ENCODE measurements at regions not wholly inside any gene's neighbourhood (a gene's known extent, or its start where the extent isn't known, plus 50 kb on each side); places are given as distances from the start of the nearest gene placed in this dataset.

GRCh38 chr3:26525013-26525412 is 97.6 kb upstream of the LRRC3B start:
- no peak for DNase-seq (ENCODE audit: low read depth)

DNA sequence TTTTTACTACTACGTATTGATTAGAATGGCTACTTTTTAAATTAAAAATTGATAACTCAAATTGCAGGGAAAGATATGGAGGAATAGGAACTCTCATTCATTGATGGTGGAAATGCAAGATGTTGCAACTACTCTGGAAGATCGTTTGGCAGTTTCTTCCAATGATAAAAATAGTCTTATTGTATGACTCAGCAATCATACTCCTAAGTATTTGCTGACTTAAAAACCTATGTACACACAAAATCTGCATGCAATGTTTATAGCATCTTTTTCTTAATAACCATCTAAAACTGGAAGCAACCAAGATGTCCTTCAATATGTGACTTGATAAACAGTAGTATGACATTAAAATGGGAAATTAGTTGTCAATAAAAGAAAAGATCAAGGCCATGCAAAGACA is 87.4 kb upstream of the LRRC3B start:
- DNase-seq (ENCODE audit: low read depth), result no peak

DNA sequence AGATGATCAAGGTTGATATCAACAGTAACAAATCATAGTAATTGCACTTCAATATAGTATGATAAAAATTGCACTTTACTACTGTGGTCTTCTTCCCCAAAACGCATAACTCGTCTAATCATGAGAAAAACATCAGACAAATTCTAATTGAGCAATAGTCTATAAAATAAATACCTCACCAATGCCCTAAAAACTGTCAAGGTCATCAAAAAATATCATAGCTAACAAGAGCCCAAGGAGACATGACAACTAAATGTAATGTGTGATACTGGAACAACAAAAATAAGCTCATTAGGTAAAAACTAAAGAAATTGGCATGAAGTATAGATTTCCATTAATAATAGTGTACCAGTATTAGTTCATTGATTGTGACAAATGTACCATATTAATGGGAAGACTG is 85.6 kb upstream of the LRRC3B start:
- DNase-seq (ENCODE audit: low read depth), result no peak

DNA sequence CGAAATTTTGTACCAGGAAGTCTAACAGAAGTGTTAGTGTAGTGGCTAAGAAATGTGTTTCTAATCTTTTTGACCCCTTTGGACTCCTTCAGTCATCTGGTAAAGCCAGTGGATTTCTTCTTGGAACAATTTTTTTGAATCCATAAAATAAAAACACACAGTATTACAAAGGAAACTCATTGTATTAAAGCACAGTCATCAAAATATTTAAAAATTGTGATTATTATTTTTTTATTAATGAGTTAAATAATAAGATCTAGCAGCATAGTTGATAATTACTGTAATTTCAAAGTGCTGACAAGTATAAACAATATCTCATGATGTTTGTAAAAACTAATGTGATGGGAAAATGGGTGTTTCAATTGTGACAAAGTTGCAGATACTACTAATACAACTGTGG is 72.2 kb upstream of the LRRC3B start:
- no peak for DNase-seq (ENCODE audit: low read depth)

DNA sequence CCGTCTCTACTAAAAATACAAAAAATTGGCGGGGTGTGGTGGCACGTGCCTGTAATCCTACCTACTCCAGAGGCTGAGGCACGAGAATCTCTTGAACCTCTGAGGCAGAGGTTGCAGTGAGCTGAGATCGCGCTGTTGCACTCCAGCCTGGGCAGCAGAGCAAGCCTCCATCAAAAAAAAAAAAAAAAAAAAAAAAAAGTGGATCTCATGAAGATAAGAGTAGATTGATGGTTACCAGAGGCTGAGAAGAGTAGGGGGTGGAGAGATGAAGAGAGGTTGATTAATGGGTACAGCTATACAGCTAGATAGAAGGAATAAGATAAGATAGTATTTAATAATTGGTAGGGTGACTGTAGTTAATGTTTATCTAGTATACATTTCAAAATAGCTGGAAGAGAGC is 65.9 kb upstream of the LRRC3B start:
- DNase-seq (ENCODE audit: low read depth), result no peak

GRCh38 chr3:26558257-26558656 is 64.3 kb upstream of the LRRC3B start:
- no peak for DNase-seq (ENCODE audit: low read depth)

- DNase-seq (ENCODE audit: low read depth), result no peak
Measured at GRCh38 chr3:26559227-26559626, 63.3 kb upstream of the LRRC3B start.

DNA sequence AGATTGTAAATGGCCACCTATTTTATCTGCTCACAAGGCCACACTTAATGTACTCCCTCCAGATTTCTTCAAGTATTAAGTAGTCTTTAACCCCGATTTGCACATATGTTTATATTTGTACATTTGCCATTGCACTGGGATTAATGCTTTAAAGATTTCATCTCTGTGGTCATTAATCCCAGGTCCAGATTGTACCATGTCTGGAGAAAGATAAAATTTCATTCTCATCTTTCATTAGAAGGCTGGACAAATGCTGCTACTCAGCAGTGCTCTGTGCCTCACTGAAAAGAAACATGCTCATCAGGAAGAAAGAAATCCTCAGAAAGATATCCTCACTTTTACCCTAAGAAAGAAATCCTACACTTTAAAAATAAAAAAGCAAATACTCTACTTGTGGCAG is 62.5 kb upstream of the LRRC3B start:
- no peak for DNase-seq (ENCODE audit: low read depth)

DNA sequence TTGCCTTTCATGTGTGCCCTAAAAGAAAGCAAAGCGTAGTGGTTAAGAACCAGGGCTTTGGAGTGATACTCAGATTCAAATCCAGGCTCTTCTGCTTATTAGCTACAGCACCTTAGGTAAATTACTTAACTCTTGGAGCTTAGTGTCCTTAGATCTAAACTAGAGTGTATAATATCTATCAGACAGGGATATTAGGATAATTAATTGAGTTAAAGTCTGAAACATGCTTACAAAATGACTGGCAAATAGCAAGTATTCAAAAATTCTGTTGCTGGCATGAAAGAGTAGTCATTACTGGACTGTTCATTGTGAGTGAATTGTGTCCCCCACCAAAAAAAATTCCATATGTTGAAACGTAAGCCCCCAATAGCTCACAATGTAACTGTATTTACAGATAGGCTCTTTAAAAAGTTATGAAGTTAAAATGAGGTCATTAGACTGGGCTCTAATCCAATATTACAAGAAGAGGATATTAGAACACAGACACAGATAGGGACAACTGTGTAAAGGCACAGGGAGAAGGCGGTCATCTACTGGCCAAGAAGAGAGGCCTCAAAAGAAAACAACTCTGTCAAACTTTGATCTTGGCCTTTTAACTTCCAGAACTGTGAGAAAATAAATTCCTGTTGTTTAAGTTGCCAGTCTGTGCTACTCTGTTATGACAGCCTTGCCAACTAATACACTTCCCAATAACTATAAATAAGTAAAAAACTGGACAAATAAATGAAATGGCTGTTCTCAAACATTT is 60.4 kb upstream of the LRRC3B start:
- no peak for DNase-seq (ENCODE audit: low read depth)

All from ELR (cell line).